Stimulated activated CD8-positive, alpha-beta memory T cell treated with anti-CD3 and anti-CD28 coated beads, Interleukin-7, amount 100 ng/mL, for 1 hour (primary cell): ENCODE measurements at regions not wholly inside any gene's neighbourhood (a gene's known extent, or its start where the extent isn't known, plus 50 kb on each side); places are given as distances from the start of the nearest gene placed in this dataset.
"Not testable (repeated sequence)": the region's sequence is repeated elsewhere in the genome, so short reads cannot be mapped to it uniquely, and the experiment has no call there.

Experiments
- DNase-seq, 2 donors: peaks; one replicate each; pipeline ENCODE4 v3.0.0-alpha.2; 2020; ENCODE audit warnings: low read depth in 2 of 2

GRCh38 chr18:59848002-59848401 is 51.8 kb upstream of the PMAIP1 start:
- no peak for DNase-seq

DNA sequence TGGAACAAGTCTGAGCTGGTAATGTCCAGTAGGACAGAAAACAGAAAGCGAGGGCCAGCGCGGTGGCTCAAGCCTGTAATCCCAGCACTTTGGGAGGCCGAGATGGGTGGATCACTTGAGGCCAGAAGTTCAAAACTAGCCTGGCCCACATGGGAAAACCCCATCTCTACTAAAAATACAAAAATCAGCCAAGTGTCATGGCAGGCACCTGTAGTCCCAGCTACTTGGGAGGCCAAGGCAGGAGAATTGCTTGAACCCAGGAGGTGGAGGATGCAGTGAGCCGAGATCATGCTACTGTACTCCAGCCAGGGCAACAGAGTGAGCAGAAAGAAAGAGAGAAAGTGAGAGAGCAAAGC is 52.3 kb upstream of the PMAIP1 start:
- not testable (repeated sequence) for DNase-seq

GRCh38 chr18:59846814-59847490 is 52.8 kb upstream of the PMAIP1 start:
- DNase-seq: no peak

GRCh38 chr18:59842947-59843346 is 56.8 kb upstream of the PMAIP1 start:
- DNase-seq: no peak

- DNase-seq: no peak
Observed at GRCh38 chr18:59839931-59840685, 59.7 kb upstream of the PMAIP1 start.

DNA sequence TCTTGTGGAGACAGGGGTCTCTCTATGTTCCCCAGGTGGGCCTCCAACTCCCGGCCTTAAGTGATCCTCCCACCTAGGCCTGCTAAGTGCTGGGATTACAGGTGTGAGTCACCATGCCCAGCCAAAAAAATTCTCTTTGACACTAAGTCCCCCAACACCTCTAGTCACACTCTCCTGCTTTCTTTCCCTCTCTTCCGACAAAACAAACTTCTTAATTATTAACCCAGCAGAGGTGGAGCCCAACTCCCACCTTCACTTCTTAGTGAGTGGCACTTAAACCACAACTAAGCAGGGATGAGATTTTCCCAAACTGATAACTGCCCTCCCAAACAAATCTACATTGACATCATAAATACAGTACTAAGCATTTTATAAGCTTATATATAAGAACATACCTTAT is 60.5 kb upstream of the PMAIP1 start:
- DNase-seq: no peak

DNA sequence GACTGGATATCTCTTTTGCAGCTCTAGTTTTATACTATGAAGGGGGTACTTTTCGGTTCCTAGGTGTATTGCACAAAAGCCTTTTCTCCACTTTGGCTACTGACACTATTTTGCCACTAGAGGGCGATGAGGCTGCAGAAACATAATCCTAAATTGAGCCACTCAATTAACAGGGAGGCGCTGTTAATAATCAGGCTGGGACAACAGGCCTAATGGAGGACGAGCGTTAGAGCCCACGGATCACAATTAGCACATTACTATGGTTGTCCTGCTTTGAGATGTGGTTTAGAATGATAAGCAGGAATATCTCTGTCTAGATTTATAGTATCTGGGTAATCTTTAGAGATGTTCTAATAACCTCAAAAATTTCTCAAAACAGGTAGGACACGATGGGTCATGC is 62.2 kb upstream of the PMAIP1 start:
- peak; percentile 11 to 22 for DNase-seq

GRCh38 chr18:59835605-59836379 is 64.0 kb upstream of the PMAIP1 start:
- DNase-seq: no peak

DNA sequence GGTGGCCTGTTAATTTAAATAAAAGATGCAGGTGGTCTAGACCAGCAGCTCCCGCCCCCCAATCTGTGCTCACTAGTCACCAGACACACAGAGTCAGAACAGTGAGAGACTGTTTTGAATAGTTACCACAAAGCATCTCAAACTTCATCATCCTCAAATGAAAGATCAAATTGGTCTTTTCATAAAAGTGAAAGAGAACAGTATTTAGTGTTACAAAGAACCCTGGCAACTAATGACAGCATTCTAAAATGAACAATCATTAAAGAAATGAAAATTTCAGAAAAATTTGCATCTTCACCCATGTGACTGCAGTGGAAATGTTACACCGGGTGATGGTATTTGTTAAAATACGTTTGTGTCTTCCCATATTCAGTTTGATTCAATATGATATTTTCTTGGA is 65.5 kb upstream of the PMAIP1 start:
- no peak for DNase-seq

DNA sequence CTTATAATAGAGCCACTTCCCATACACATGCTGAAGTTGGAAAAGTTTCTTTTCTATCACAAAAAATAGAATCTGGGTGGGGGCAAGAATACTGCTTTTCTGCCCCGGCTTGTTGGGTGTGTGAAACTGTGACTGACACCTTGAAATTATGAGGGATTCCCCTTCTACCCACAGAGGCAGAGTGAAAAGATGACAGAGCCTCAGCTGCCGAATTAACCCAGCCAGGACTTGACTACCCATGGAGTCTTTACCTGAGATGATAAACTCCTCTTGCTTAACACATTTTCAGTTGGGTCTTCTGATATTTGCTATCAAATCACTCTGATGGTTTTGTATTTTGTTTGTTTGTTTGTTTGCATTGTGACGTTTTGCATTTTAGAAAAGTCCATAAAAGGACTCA is 66.0 kb upstream of the PMAIP1 start:
- DNase-seq: no peak

GRCh38 chr18:59823596-59824195 is 76.1 kb upstream of the PMAIP1 start:
- no peak for DNase-seq

GRCh38 chr18:59822612-59823550 is 76.9 kb upstream of the PMAIP1 start:
- DNase-seq: no peak

DNA sequence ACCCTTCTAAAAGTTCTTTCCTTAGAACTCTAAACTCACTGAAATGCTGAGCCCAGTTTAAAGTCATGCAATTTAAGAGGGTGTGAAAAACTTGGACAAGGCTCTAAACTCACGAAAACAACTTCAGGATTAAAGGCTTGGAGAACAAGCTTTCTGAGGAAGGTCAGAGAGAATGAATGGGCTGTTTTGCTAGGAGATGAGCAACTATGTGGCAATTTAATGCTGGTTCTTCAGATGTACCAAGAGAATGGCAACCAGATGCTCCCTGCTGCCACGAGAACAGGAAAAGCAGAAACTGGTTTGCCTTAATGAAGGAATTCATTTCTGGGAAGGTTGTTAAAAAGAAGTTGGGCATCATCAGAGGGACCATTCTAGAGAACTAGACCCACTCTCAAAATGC is 77.8 kb upstream of the PMAIP1 start:
- no peak for DNase-seq

DNA sequence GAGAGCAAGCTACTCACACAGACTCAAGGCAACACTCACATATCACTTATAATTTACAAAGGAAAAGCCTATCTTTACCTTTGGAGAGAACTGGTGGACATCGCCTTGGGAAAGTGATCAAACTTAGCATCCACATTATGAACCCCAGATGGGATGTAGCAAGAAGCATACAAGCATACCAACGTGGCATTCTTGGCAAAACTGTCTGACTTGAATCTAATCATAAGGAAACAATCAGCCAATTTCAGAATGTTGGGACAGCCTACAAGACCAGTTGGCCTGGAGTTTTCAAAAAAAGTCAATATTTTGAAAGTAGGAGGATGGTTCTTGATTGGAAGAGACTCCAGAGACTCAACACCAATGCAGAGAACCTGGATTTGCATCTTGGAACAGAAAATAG is 79.1 kb upstream of the PMAIP1 start:
- DNase-seq: no peak

GRCh38 chr18:59818769-59819168 is 81.0 kb upstream of the PMAIP1 start:
- DNase-seq: no peak

- no peak for DNase-seq
Observed at GRCh38 chr18:59814891-59815290, 84.9 kb upstream of the PMAIP1 start.

DNA sequence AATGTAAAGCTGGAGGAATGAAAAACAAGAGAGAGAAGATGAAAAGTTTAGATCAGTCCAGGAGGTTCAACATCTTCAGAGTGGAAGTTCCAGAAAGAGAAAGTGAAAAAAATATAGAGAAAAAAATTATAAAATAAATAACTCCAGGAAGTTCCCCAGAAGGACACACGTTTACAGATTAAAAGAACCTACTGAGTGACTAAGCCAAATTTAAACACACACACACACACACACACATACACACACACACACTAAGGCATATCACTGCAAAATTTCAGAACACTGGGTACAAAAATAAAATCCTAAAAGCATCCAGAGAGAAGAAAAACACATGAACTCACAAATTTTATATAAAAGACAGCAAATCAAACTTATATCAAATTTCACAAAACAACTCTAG is 85.9 kb upstream of the PMAIP1 start:
- no peak for DNase-seq

DNA sequence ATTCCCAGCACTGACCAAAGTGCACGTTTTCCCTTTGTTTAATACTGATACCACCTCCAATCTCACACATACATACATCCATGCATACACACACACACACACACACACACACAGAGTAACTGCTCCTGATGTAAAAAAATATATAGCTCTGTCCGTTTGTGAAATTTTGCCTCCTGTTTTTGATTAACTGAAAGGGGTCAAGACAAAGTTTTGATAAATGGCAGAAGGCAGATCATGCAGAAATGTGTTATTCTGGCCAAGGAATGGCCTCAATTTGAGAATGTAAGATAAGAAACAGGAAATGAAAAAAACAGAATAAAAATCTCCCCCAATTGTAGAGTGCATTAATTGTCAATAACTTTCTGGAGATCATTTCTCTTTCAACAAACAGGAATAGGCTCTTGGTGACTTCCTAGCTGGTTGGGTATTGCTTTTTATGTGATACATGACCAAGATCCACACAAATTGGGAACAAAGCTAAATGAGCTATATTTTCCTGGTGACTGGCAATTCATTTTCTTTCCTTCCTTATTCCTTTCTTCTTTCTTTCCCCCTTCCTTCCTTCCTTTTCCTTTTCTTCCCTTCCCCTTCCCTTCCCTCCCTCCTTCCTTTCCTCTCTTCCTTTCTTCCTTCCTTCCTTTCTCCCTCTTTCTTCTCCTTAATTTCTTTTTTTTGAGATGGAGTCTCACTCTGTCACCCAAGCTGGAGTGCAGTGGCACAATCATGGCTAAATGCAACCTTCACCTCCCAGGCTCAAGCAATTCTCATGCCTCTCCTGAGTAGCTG is 88.9 kb upstream of the PMAIP1 start:
- DNase-seq: no peak

GRCh38 chr18:59810183-59810582 is 89.6 kb upstream of the PMAIP1 start:
- DNase-seq: no peak

DNA sequence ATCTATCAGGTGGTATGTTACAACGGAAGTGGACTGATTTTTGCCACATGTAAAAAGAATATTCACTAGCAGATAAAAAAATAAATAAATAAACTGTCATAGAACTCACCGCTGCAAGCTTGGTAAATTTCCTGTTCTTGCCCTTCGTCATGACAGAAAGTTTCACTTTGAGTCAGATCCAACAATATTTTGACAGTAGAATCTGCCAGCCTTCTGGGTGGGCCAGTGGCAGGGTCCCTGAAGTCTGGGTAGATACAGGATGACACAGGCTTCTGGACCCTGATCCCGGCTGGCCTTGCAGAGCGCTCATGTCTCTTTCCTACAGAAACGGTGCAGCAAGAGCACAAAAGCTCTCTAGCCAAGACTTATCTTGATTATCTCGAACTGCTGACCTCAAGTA is 97.8 kb upstream of the PMAIP1 start:
- no peak for DNase-seq

GRCh38 chr18:59801576-59801975 is 98.2 kb upstream of the PMAIP1 start:
- DNase-seq: no peak
